A549 (cell line): ENCODE measurements at regions not wholly inside any gene's neighbourhood (a gene's known extent, or its start where the extent isn't known, plus 50 kb on each side); places are given as distances from the start of the nearest gene placed in this dataset.

Source experiments
- ATAC-seq, 2 experiments: fragments of 200-7000 bp in 1 of 2; fragments of >200 bp in 1 of 2; cut with Nextera tagmentation in 1 of 2; cut with Tn5 transposase in 1 of 2; 3 replicates each; pipeline versions ENCODE4 v1.8.0 to v1.9.1; 2018 to 2020; ENCODE audit warnings: mild to moderate bottlenecking in 1 of 2, moderate library complexity in 1 of 2
- CTCF ChIA-PET: fragments of 300-600 bp; sonication (Branson Sonifier 250); formaldehyde crosslinking; extraction: SDS; loops from one replicate; lab custom pipeline; 2021; ENCODE audit warnings: antibody characterized with exemption, inconsistent platforms; lab: Yijun Ruan, JAX
- POLR2A ChIA-PET: fragments of 350-600 bp; formaldehyde crosslinking; extraction: SDS; loops from one replicate; lab custom pipeline; 2021; ENCODE audit warnings: antibody characterized with exemption, inconsistent platforms; lab: Yijun Ruan, JAX
- DNase-seq, 2 experiments: peaks; one replicate each; pipeline versions ENCODE4 v3.0.0 to v3.0.0-alpha.2; 2011 to 2016; ENCODE audit warnings: low read depth in 1 of 2, low spot score in 1 of 2
- FAIRE-seq: peaks from 2 replicates; lab custom pipeline; 2011; peaks lifted over from hg19 to GRCh38; lab: Jason Lieb, UNC
- H3K27ac ChIP-seq, 2 experiments: fragments of >200 bp; sonication (Bioruptor Twin); formaldehyde crosslinking; 3 replicates each; pipeline ENCODE4 v1.5.1; 2016 to 2017
- H3K4me1 ChIP-seq: fragments of >200 bp; sonication (Bioruptor Twin); formaldehyde crosslinking; 3 replicates; pipeline ENCODE4 v1.6.1; 2016
- H3K4me2 ChIP-seq: fragments of >200 bp; sonication (Bioruptor Twin); formaldehyde crosslinking; 3 replicates; pipeline ENCODE4 v1.6.1; 2016
- H3K4me3 ChIP-seq: fragments of >200 bp; sonication (Bioruptor Twin); formaldehyde crosslinking; 3 replicates; pipeline ENCODE4 v1.5.1; 2016
- H3K9me3 ChIP-seq: fragments of >200 bp; sonication (Bioruptor Twin); formaldehyde crosslinking; 3 replicates; pipeline ENCODE4 v1.6.1; 2016
- ATOH8 ChIP-seq: fragments of 250-450 bp; sonication (Bioruptor Pico); IDR thresholded peaks from 2 replicates; pipeline ENCODE4 v1.5.0; 2020; ENCODE audit warnings: low read depth, mild to moderate bottlenecking, moderate library complexity
- CEBPB ChIP-seq, 2 experiments: fragments of >200 bp in 1 of 2; sonication (Bioruptor Twin) in 1 of 2; formaldehyde crosslinking in 1 of 2; IDR thresholded peaks; 2 replicates each; pipeline ENCODE4 v1.6.1; 2012 to 2016
- EHF ChIP-seq: fragments of 250-450 bp; sonication (Bioruptor Pico); IDR thresholded peaks from 2 replicates; pipeline ENCODE4 v1.5.0; 2020; ENCODE audit warnings: mild to moderate bottlenecking
- ESRRA ChIP-seq: fragments of 150-350 bp; IDR thresholded peaks from 2 replicates; pipeline ENCODE4 v1.6.1; 2014; ENCODE audit warnings: mild to moderate bottlenecking, low read length, borderline replicate concordance
- FOSB ChIP-seq: fragments of 250-450 bp; sonication (Bioruptor Pico); IDR thresholded peaks from 2 replicates; pipeline ENCODE4 v1.5.0; 2020; ENCODE audit warnings: mild to moderate bottlenecking, moderate library complexity
- HDAC2 ChIP-seq: fragments of 200-600 bp; sonication (generic); IDR thresholded peaks from 2 replicates; pipeline ENCODE4 v1.6.1; 2016
- HOXB13 ChIP-seq: fragments of 250-450 bp; sonication (Bioruptor Pico); IDR thresholded peaks from 2 replicates; pipeline ENCODE4 v1.5.0; 2020; ENCODE audit warnings: low read depth, mild to moderate bottlenecking, moderate library complexity
- HOXB5 ChIP-seq: fragments of 250-450 bp; sonication (Bioruptor Pico); IDR thresholded peaks from 2 replicates; pipeline ENCODE4 v1.5.0; 2020; ENCODE audit warnings: mild to moderate bottlenecking, moderate library complexity
- JUN ChIP-seq, 2 experiments: fragments of >200 bp; sonication (Bioruptor Twin); formaldehyde crosslinking; IDR thresholded peaks; 2 replicates in 1 of 2; 3 replicates in 1 of 2; pipeline ENCODE4 v1.6.1; 2016 to 2017
- KDM1A ChIP-seq: fragments of 200-600 bp; sonication (generic); IDR thresholded peaks from 2 replicates; pipeline ENCODE4 v1.6.1; 2016; ENCODE audit warnings: low read depth, mild to moderate bottlenecking
- MAFK ChIP-seq: fragments of 450-650 bp; IDR thresholded peaks from 2 replicates; pipeline ENCODE4 v1.6.1; 2014; ENCODE audit not compliant: partially characterized antibody
- MAX ChIP-seq: IDR thresholded peaks from 2 replicates; pipeline ENCODE4 v1.6.1; 2012
- MAZ ChIP-seq: fragments of 150-350 bp; IDR thresholded peaks from 2 replicates; pipeline ENCODE4 v1.6.1; 2014; ENCODE audit warnings: antibody characterized with exemption, low read depth, low read length, borderline replicate concordance
- NPAS2 ChIP-seq: fragments of 250-450 bp; sonication (Bioruptor Pico); IDR thresholded peaks from 2 replicates; pipeline ENCODE4 v1.8.0; 2022; ENCODE audit warnings: mild to moderate bottlenecking, moderate library complexity, borderline replicate concordance
- PHF8 ChIP-seq: fragments of 200-600 bp; sonication (generic); IDR thresholded peaks from 2 replicates; pipeline ENCODE4 v1.6.1; 2016; ENCODE audit warnings: low read depth, mild to moderate bottlenecking, antibody characterized with exemption, moderate library complexity, borderline replicate concordance
- POLR2AphosphoS2 ChIP-seq: conservative IDR thresholded peaks from 2 replicates; pipeline ENCODE4 v1.6.1; 2012; ENCODE audit warnings: low read length, improper control_type of control experiment, inconsistent platforms
- RAD21 ChIP-seq, 2 experiments: fragments of >200 bp in 1 of 2; sonication (Bioruptor Twin) in 1 of 2; formaldehyde crosslinking in 1 of 2; IDR thresholded peaks in 1 of 2; conservative IDR thresholded peaks in 1 of 2; 2 replicates in 1 of 2; 3 replicates in 1 of 2; pipeline ENCODE4 v1.6.1; 2012 to 2018; ENCODE audit warnings: inconsistent platforms in 1 of 2
- REST ChIP-seq: fragments of 200-600 bp; sonication (generic); IDR thresholded peaks from 2 replicates; pipeline ENCODE4 v1.6.1; 2016; ENCODE audit warnings: antibody characterized with exemption, mild to moderate bottlenecking, moderate library complexity
- RNF2 ChIP-seq: fragments of 200-600 bp; sonication (generic); IDR thresholded peaks from 2 replicates; pipeline ENCODE4 v1.6.1; 2016; ENCODE audit warnings: low read depth, mild to moderate bottlenecking, antibody characterized with exemption, moderate library complexity, borderline replicate concordance
- SREBF2 ChIP-seq: fragments of 450-650 bp; IDR thresholded peaks from 2 replicates; pipeline ENCODE4 v1.6.1; 2014; ENCODE audit warnings: mild to moderate bottlenecking, moderate library complexity
- TP53 ChIP-seq: fragments of 250-450 bp; sonication (Bioruptor Pico); IDR thresholded peaks from 2 replicates; pipeline ENCODE4 v1.5.0; 2021; ENCODE audit warnings: mild to moderate bottlenecking, moderate library complexity
- USF2 ChIP-seq: fragments of 450-650 bp; IDR thresholded peaks from 2 replicates; pipeline ENCODE4 v1.6.1; 2014; ENCODE audit warnings: antibody characterized with exemption
- ZNF302 ChIP-seq: fragments of 250-450 bp; sonication (Bioruptor Pico); IDR thresholded peaks from 2 replicates; pipeline ENCODE4 v1.9.0; 2021; ENCODE audit warnings: inconsistent platforms, mild to moderate bottlenecking, moderate library complexity
- ZSCAN20 ChIP-seq: fragments of 250-450 bp; sonication (Bioruptor Pico); IDR thresholded peaks from 2 replicates; pipeline ENCODE4 v1.8.0; 2022; ENCODE audit warnings: mild to moderate bottlenecking, moderate library complexity
- WGBS: methylation state at CpG from one replicate; pipeline ENCODE4 v1.1.6; 2017; ENCODE audit errors: missing lambda C conversion rate; 5-methylcytosine and 5-hydroxymethylcytosine counted together
- TF ChIP-seq, protein P1 (sequence below): fragments of >200 bp; sonication (Bioruptor Twin); formaldehyde crosslinking; IDR thresholded peaks from 3 replicates; pipeline ENCODE4 v1.5.1; 2016
- TF ChIP-seq, protein P2 (sequence below): fragments of 150-350 bp; IDR thresholded peaks from 2 replicates; pipeline ENCODE4 v1.6.1; 2014; ENCODE audit warnings: low read depth, mild to moderate bottlenecking, low read length
- TF ChIP-seq, protein P3 (sequence below): fragments of 250-450 bp; sonication (Bioruptor Pico); IDR thresholded peaks from 2 replicates; pipeline ENCODE4 v1.5.0; 2021; ENCODE audit warnings: mild to moderate bottlenecking, moderate library complexity, borderline replicate concordance

- Histone ChIP-seq H3K27ac (no peak overlapping the region), H3K9me3 (no peaks in the 10 kb centered on the region), H3K4me3 (no peak overlapping the region), H3K4me2 (no peak overlapping the region), H3K4me1 (no peaks in the 10 kb centered on the region)
- POLR2A ChIA-PET, result no interaction called here
- TF ChIP-seq ATOH8 (CRISPR knock-in tag) (no peak), JUN (IDR thresholded peaks at IDR 0.05) (no peak), HOXB13 (CRISPR knock-in tag) (no peak), HDAC2 (no peak), KDM1A (no peak), MAFK (no peak), PHF8 (no peak), MAZ (no peak), CEBPB (IDR thresholded peaks at IDR 0.05) (no peak), ESRRA (no peak), EHF (CRISPR knock-in tag) (no peak), POLR2AphosphoS2 (no peak), ZNF302 (no peak), FOSB (CRISPR knock-in tag) (no peak), NPAS2 (no peak), MAX (no peak), RAD21 (conservative IDR thresholded peaks at IDR 0.05 in 1 of 2, IDR thresholded peaks at IDR 0.05 in 1 of 2) (no peak)
- TF ChIP-seq, protein P1, sequence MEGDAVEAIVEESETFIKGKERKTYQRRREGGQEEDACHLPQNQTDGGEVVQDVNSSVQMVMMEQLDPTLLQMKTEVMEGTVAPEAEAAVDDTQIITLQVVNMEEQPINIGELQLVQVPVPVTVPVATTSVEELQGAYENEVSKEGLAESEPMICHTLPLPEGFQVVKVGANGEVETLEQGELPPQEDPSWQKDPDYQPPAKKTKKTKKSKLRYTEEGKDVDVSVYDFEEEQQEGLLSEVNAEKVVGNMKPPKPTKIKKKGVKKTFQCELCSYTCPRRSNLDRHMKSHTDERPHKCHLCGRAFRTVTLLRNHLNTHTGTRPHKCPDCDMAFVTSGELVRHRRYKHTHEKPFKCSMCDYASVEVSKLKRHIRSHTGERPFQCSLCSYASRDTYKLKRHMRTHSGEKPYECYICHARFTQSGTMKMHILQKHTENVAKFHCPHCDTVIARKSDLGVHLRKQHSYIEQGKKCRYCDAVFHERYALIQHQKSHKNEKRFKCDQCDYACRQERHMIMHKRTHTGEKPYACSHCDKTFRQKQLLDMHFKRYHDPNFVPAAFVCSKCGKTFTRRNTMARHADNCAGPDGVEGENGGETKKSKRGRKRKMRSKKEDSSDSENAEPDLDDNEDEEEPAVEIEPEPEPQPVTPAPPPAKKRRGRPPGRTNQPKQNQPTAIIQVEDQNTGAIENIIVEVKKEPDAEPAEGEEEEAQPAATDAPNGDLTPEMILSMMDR, result no peak
- TF ChIP-seq, protein P2, sequence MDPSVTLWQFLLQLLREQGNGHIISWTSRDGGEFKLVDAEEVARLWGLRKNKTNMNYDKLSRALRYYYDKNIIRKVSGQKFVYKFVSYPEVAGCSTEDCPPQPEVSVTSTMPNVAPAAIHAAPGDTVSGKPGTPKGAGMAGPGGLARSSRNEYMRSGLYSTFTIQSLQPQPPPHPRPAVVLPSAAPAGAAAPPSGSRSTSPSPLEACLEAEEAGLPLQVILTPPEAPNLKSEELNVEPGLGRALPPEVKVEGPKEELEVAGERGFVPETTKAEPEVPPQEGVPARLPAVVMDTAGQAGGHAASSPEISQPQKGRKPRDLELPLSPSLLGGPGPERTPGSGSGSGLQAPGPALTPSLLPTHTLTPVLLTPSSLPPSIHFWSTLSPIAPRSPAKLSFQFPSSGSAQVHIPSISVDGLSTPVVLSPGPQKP, result no peak
- WGBS, result 26% methylated on average over 5 of the region's 5 CpGs
- DNase-seq (no peak), FAIRE-seq (no peak), ATAC-seq (no peak)
- CTCF ChIA-PET, result interaction anchor here (0.9 to 1.3 kb wide), 3 partner anchors 9 to 163 kb away, joined by 3 read pairs; no protein-coding TSS in a partner anchor
These were observed 70.0 kb upstream of the TBXT start for GRCh38 chr6:166237617-166238016.

- no peak for FAIRE-seq
- DNase-seq, result no peak
- CTCF ChIA-PET, result interaction anchor here (0.6 to 0.8 kb wide), 2 partner anchors 51 to 77 kb away, joined by 3 to 6 read pairs; no protein-coding TSS in a partner anchor
- TF ChIP-seq NPAS2 (no peak), SREBF2 (no peak), RNF2 (no peak), HDAC2 (no peak), EHF (CRISPR knock-in tag) (no peak), ZSCAN20 (CRISPR knock-in tag) (no peak), RAD21 (conservative IDR thresholded peaks at IDR 0.05 in 1 of 2, IDR thresholded peaks at IDR 0.05 in 1 of 2) (no peak), CEBPB (IDR thresholded peaks at IDR 0.05) (no peak), MAZ (no peak), REST (no peak), TP53 (no peak), USF2 (no peak), HOXB5 (CRISPR knock-in tag) (no peak)
- TF ChIP-seq, protein P3, sequence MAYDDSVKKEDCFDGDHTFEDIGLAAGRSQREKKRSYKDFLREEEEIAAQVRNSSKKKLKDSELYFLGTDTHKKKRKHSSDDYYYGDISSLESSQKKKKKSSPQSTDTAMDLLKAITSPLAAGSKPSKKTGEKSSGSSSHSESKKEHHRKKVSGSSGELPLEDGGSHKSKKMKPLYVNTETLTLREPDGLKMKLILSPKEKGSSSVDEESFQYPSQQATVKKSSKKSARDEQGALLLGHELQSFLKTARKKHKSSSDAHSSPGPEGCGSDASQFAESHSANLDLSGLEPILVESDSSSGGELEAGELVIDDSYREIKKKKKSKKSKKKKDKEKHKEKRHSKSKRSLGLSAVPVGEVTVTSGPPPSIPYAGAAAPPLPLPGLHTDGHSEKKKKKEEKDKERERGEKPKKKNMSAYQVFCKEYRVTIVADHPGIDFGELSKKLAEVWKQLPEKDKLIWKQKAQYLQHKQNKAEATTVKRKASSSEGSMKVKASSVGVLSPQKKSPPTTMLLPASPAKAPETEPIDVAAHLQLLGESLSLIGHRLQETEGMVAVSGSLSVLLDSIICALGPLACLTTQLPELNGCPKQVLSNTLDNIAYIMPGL (CRISPR knock-in tag), result no peak
These were observed 68.9 kb upstream of the TBXT start for GRCh38 chr6:166236596-166236995.

More at GRCh38 chr6:166236596-166236995, 68.9 kb upstream of the TBXT start:
- no peak overlapping the region for H3K4me3 ChIP-seq
- H3K27ac ChIP-seq, result no peak overlapping the region
- POLR2A ChIA-PET, result no interaction called here
- H3K4me2 ChIP-seq, result no peak overlapping the region
- no peak for ATAC-seq
- no peaks in the 10 kb centered on the region for H3K9me3 ChIP-seq
- 59% methylated on average over 13 of the region's 13 CpGs for WGBS
- H3K4me1 ChIP-seq, result no peaks in the 10 kb centered on the region
